Gastrocnemius medialis (tissue), 4 donors: ENCODE measurements at regions not wholly inside any gene's neighbourhood (a gene's known extent, or its start where the extent isn't known, plus 50 kb on each side); places are given as distances from the start of the nearest gene placed in this dataset.

Source experiments
- ATAC-seq, 2 donors: fragments of 150-250 bp; one replicate each; pipeline ENCODE4 v1.9.1; 2016
- DNase-seq, 2 donors: peaks; one replicate each; pipeline ENCODE4 v3.0.0-alpha.2; 2019
- H3K27ac ChIP-seq, 4 donors: fragments of 200-600 bp; sonication (generic); 1 replicate in 1 of 4; 2 replicates in 3 of 4; pipeline ENCODE4 v1.5.1; 2016 to 2018; ENCODE audit warnings: mild to moderate bottlenecking in 2 of 4, moderate library complexity in 1 of 4
- H3K27me3 ChIP-seq, 3 donors: fragments of 200-600 bp; sonication (generic) in 2 of 3; 1 replicate in 1 of 3; 2 replicates in 2 of 3; pipeline versions ENCODE4 v1.5.1 to v1.6.0; 2016 to 2019; ENCODE audit warnings: mild to moderate bottlenecking in 1 of 3, moderate library complexity in 1 of 3
- H3K36me3 ChIP-seq, 2 donors: fragments of 200-600 bp; sonication (generic) in 1 of 2; one replicate each; pipeline ENCODE4 v1.5.1; 2017 to 2018
- H3K4me1 ChIP-seq, 2 donors: fragments of 200-600 bp; sonication (generic) in 1 of 2; one replicate each; pipeline ENCODE4 v1.5.1; 2016 to 2017; ENCODE audit warnings: mild to moderate bottlenecking in 2 of 2
- H3K4me3 ChIP-seq, 4 donors: fragments of 200-600 bp; sonication (generic) in 3 of 4; 1 replicate in 1 of 4; 2 replicates in 3 of 4; pipeline ENCODE4 v1.5.1; 2016 to 2019; ENCODE audit warnings: mild to moderate bottlenecking in 2 of 4
- H3K9me3 ChIP-seq, 3 donors: fragments of 200-600 bp; sonication (generic) in 2 of 3; 1 replicate in 1 of 3; 2 replicates in 2 of 3; pipeline ENCODE4 v1.5.1; 2016 to 2019
- CTCF ChIP-seq, 5 experiments: fragments of 450-650 bp in 3 of 5; fragments of 200-600 bp in 2 of 5; sonication (generic) in 2 of 5; IDR thresholded peaks in 4 of 5; conservative IDR thresholded peaks in 1 of 5; 1 replicate in 4 of 5; 2 replicates in 1 of 5; pipeline ENCODE4 v1.5.1; 2016 to 2019; ENCODE audit warnings: antibody characterized with exemption in 5 of 5, mild to moderate bottlenecking in 3 of 5, moderate library complexity in 3 of 5
- POLR2A ChIP-seq, 2 donors: fragments of 450-650 bp; IDR thresholded peaks; one replicate each; pipeline ENCODE4 v1.6.1; 2017; ENCODE audit warnings: antibody characterized with exemption in 2 of 2, mild to moderate bottlenecking in 2 of 2, moderate library complexity in 2 of 2
- in situ Hi-C, 4 donors: fragments of 200-750 bp; cut with MboI; loops; one replicate each; pipeline versions ENCODE4 v1.15.0 to v1.8.0; 2017; ENCODE audit warnings: low sequenced_read_pairs in 4 of 4
- intact Hi-C: fragments of 100-400 bp; cut with DNase I; formaldehyde crosslinking; loops from one replicate; pipeline ENCODE4 v1.15.1; 2023; ENCODE audit warnings: low total_unique reads

- H3K4me1 ChIP-seq: no peaks in the 10 kb centered on the region
- DNase-seq (no peak), ATAC-seq (no peak)
- in situ Hi-C loops (no loop called here), intact Hi-C loops (no loop called here)
- no peak for TF ChIP-seq POLR2A (IDR thresholded peaks at IDR 0.05)
- TF ChIP-seq CTCF (IDR thresholded peaks at IDR 0.05 in 4 of 5, conservative IDR thresholded peaks at IDR 0.05 in 1 of 5): no peak
- no peak overlapping the region for H3K27ac ChIP-seq
- H3K9me3 ChIP-seq: no peaks in the 10 kb centered on the region
- no peaks in the 10 kb centered on the region for H3K36me3 ChIP-seq
- no peak overlapping the region for H3K4me3 ChIP-seq
- H3K27me3 ChIP-seq: no peaks in the 10 kb centered on the region
Observed at GRCh38 chr2:75276093-75277029, 77.0 kb upstream of the TACR1 start.

GRCh38 chr2:75274936-75275335 is 75.6 kb upstream of the TACR1 start:
- no peaks in the 10 kb centered on the region for H3K27me3 ChIP-seq
- H3K36me3 ChIP-seq: no peaks in the 10 kb centered on the region
- DNase-seq: no peak
- H3K4me1 ChIP-seq: no peaks in the 10 kb centered on the region
- no peaks in the 10 kb centered on the region for H3K9me3 ChIP-seq
- no peak overlapping the region for H3K27ac ChIP-seq
- intact Hi-C loops (no loop called here), in situ Hi-C loops (no loop called here)
- ATAC-seq: no peak
- TF ChIP-seq CTCF (IDR thresholded peaks at IDR 0.05 in 4 of 5, conservative IDR thresholded peaks at IDR 0.05 in 1 of 5) (no peak), POLR2A (IDR thresholded peaks at IDR 0.05) (no peak)
- no peak overlapping the region for H3K4me3 ChIP-seq

- TF ChIP-seq CTCF (IDR thresholded peaks at IDR 0.05 in 4 of 5, conservative IDR thresholded peaks at IDR 0.05 in 1 of 5) (no peak), POLR2A (IDR thresholded peaks at IDR 0.05) (no peak)
- in situ Hi-C loops: no loop called here
- Histone ChIP-seq H3K9me3 (no peaks in the 10 kb centered on the region), H3K36me3 (no peaks in the 10 kb centered on the region), H3K27ac (no peak overlapping the region), H3K27me3 (no peaks in the 10 kb centered on the region), H3K4me3 (no peak overlapping the region), H3K4me1 (no peaks in the 10 kb centered on the region)
- DNase-seq (no peak), ATAC-seq (no peak)
- intact Hi-C loops: no loop called here
Observed at GRCh38 chr2:75268112-75268511, 68.8 kb upstream of the TACR1 start.

- H3K27ac ChIP-seq: no peak overlapping the region
- intact Hi-C loops (no loop called here), in situ Hi-C loops (no loop called here)
- H3K4me3 ChIP-seq: no peak overlapping the region
- no peaks in the 10 kb centered on the region for H3K27me3 ChIP-seq
- no peaks in the 10 kb centered on the region for H3K4me1 ChIP-seq
- TF ChIP-seq CTCF (IDR thresholded peaks at IDR 0.05 in 4 of 5, conservative IDR thresholded peaks at IDR 0.05 in 1 of 5) (no peak), POLR2A (IDR thresholded peaks at IDR 0.05) (no peak)
- DNase-seq (no peak), ATAC-seq (no peak)
- no peaks in the 10 kb centered on the region for H3K9me3 ChIP-seq
- no peaks in the 10 kb centered on the region for H3K36me3 ChIP-seq
Observed at GRCh38 chr2:75261923-75262322, 62.6 kb upstream of the TACR1 start.
